HG03342 (cell line): ENCODE measurements at regions not wholly inside any gene's neighbourhood (a gene's known extent, or its start where the extent isn't known, plus 50 kb on each side); places are given as distances from the start of the nearest gene placed in this dataset.

ENCODE experiments used
- ATAC-seq: cut with Tn5 transposase; IDR thresholded peaks from one replicate; pipeline ENCODE4 v1.9.1; 2021; ENCODE audit warnings: mild to moderate bottlenecking, moderate library complexity; ENCODE audit not compliant: unreplicated experiment

- no peak for ATAC-seq
These were observed 568.3 kb upstream of the KIRREL3 start for GRCh38 chr11:127568891-127569290.

- no peak for ATAC-seq
These were observed 566.8 kb upstream of the KIRREL3 start for GRCh38 chr11:127567237-127567932.

- no peak for ATAC-seq
These were observed 564.2 kb upstream of the KIRREL3 start for GRCh38 chr11:127564810-127565209.

DNA sequence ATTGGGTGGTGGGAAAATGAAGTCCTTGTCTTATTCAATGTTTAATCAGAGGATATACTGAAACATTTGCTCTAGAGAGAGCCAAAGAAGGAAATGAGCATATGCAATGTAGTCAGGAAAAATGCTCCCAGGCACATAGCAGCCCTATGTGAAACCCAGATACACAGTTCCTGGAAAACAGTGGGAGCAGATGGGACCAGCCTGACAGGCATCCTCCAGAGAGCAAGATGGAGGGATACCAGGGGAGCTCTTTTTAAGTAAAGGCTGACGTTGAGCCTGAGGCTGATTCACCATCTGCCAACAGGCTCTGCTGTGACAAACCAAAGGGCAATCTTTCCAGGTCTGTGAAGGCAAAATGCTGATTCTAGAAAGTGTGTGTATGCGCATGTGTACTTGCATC lies 559.4 kb upstream of the KIRREL3 start:
- ATAC-seq: no peak

- no peak for ATAC-seq
These were observed 551.9 kb upstream of the KIRREL3 start for GRCh38 chr11:127552446-127552845.

- ATAC-seq: no peak
These were observed 530.6 kb upstream of the KIRREL3 start for GRCh38 chr11:127531167-127531566.

- no peak for ATAC-seq
These were observed 527.7 kb upstream of the KIRREL3 start for GRCh38 chr11:127528297-127528696.

GRCh38 chr11:127524618-127525017 lies 524.0 kb upstream of the KIRREL3 start:
- no peak for ATAC-seq

DNA sequence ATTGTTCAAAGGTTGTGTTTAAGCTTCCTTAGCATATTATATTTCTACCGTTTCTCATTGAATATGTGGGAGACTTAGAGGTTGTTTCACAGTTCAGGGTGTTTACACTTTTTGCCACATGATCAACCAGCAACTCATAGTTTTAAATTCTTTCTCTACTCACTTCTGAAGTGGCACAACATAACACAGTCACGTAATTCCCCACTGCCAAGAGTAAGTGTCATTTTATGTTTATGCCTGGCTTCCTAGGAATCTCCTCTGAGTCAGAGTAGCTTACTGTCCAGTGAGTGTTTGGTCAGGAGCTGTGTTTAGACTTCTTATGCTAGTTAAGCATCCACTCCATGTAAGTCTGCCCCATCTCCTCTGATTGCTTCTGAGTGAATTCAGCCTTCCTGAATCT lies 520.8 kb upstream of the KIRREL3 start:
- no peak for ATAC-seq

GRCh38 chr11:127507851-127508250 lies 507.3 kb upstream of the KIRREL3 start:
- ATAC-seq: no peak

DNA sequence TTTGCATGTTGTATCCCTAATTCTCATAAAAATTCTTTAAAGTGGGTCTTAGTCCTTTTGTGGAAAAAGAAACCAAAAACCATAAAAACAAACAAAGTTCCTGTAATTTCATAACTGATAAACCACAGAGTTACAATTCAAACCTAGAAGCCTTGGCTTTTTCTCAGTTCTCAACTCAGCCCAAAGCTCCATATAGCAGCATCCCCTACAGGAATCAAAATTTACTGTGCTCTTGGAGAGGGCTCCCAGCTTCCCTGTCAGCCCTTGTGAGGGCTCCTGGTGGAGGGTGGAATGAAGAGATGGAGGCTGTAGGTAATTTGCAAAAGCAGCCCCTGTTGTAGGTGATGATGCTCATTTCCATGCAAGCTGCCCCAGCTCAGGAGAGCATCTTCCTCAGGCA lies 506.1 kb upstream of the KIRREL3 start:
- no peak for ATAC-seq

DNA sequence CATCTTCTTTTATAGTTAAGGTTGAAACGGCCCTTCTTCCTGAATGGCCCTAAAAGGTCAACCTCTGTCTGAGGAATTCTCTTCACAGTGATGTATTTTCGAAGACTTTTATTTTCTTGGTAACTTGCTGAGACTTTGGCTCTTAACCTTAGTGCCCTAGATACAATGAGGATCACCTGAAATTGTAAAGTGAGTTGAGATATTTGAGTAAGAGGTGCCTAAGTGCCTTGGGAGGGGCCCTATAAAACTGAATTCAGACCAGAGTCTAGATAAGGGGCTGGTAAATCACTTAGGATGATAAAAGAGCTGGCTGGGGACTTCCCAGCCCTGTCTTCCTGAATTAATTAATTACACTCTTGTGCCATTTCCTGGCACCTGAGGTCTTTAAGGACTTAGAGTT lies 505.6 kb upstream of the KIRREL3 start:
- ATAC-seq: no peak

- no peak for ATAC-seq
These were observed 495.6 kb upstream of the KIRREL3 start for GRCh38 chr11:127496165-127496564.

DNA sequence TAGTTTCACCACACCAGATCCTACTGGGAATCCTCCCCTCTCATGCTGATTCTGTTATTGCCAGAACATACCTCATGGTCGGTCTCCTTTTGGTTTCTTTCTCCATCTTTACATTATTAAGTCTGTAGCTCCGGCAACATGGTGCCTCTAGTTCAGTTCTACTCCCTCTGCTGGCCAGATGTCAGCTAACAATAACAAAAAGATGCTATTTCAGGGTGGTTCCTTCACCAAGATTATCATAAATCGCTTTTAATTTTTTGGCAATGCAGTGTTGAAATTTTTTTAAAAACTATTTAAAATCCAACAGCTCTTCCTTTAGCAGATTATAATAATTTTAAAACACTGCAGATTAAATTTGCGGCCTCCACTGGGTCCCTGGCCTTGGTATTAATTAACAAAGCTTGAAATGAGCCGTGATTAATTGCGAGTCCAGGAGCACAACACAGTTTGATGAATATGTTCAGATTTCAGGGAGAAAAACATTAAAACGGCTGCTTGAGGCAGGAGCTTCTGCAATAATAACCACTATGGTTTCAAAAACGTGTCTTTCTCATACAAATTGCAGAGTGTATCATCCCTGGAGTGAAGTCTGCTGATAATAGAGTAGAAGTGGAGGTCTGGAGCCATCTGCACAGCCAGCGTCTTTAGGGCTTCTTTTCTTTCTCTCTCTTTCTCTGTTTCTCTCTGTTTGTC lies 492.9 kb upstream of the KIRREL3 start:
- peak; percentile 66 for ATAC-seq

DNA sequence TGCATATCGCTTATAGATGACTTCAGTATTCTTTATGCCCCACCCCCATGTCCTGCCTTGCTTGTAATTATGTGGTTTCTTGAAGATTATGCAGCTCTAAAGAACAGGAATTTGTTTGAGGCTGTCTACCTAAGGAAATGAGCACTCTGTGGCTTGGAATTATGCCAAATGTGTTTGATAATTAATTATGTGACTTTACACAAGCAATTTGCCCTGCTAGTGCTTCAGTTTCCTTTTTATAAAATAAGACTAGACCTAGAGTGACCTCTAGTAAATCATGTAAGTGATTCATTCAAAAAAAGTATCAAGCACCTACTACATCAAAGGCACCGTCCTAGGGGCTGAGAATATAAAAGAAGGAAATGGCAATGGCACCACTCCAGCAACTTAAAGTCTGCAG lies 491.5 kb upstream of the KIRREL3 start:
- ATAC-seq: no peak

GRCh38 chr11:127491589-127491988 lies 491.0 kb upstream of the KIRREL3 start:
- ATAC-seq: no peak

DNA sequence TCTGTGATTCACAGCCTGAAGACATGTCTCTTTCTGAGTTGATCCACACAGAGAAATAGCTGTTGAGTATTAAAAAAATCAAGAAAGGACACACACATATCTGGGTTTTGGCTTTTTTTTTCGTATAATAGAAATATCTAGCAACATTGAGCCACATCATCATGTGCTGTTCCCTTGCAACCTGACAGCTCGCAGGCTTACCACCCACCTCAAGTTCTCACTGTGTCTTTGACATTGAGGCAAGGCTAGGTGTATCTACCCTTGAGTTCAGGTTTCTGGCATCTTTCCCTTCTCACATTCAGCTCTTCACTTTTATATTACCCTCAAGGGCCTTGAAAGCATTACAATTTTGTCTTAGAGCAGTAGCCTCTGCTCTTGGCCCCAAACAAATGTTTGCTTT lies 490.3 kb upstream of the KIRREL3 start:
- ATAC-seq: no peak

- no peak for ATAC-seq
These were observed 485.0 kb upstream of the KIRREL3 start for GRCh38 chr11:127485541-127485940.

GRCh38 chr11:127481391-127481790 lies 480.8 kb upstream of the KIRREL3 start:
- no peak for ATAC-seq

DNA sequence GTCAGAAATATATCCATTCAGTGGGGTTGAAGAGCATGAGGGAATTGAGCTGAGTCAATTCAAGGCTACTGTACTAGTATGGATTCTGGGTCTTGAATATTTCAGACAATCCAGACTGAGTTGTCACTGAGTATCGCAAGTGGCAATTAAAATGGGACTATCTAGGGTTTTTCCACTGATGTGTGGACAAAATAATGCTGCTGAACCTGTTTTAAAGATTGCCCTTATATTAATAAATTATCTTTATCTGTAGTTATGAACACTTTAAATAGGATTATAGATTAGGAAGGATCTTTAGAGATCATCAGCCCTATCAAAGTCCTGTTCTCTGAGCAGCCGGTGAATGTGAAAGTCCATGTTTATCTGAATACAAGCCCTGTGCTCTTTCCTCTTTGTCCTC lies 478.3 kb upstream of the KIRREL3 start:
- no peak for ATAC-seq

GRCh38 chr11:127474766-127475165 lies 474.2 kb upstream of the KIRREL3 start:
- ATAC-seq: no peak

- no peak for ATAC-seq
These were observed 471.9 kb upstream of the KIRREL3 start for GRCh38 chr11:127472505-127472904.

GRCh38 chr11:127471662-127472061 lies 471.1 kb upstream of the KIRREL3 start:
- no peak for ATAC-seq
